AG04449 (cell line): ENCODE measurements at regions not wholly inside any gene's neighbourhood (a gene's known extent, or its start where the extent isn't known, plus 50 kb on each side); places are given as distances from the start of the nearest gene placed in this dataset.

ENCODE experiments used
- CTCF ChIA-PET: fragments of 350-600 bp; formaldehyde crosslinking; extraction: SDS; loops from one replicate; lab custom pipeline; 2021; ENCODE audit warnings: antibody characterized with exemption; lab: Yijun Ruan, JAX
- POLR2A ChIA-PET: fragments of 400-600, 350-600 bp; formaldehyde crosslinking; extraction: SDS; loops from one replicate; lab custom pipeline; 2020; ENCODE audit warnings: antibody characterized with exemption, inconsistent platforms; lab: Yijun Ruan, JAX
- DNase-seq: peaks from one replicate; pipeline ENCODE4 v3.0.0-alpha.2; 2010; ENCODE audit warnings: low read depth, low spot score
- H3K4me3 ChIP-seq: 2 replicates; pipeline ENCODE4 v1.5.1; 2011; ENCODE audit warnings: low read depth, mild to moderate bottlenecking, control low read depth, low read length
- CTCF ChIP-seq: IDR thresholded peaks from one replicate; pipeline ENCODE4 v1.5.1; 2011; ENCODE audit warnings: mild to moderate bottlenecking, moderate library complexity, low read length, control low read depth, inconsistent platforms; ENCODE audit not compliant: insufficient read depth; ENCODE audit errors: missing control alignments

GRCh38 chr10:78955206-78955605 is 113.6 kb upstream of the ZMIZ1 start:
- ChIA-PET POLR2A (no interaction called here), CTCF (interaction anchor here (1.0 to 1.4 kb wide), 3 partner anchors 9 to 908 kb away, joined by 3 to 5 read pairs (median 3); no protein-coding TSS in a partner anchor)
- H3K4me3 ChIP-seq: no peak overlapping the region
- TF ChIP-seq CTCF: no peak
- no peak for DNase-seq

- no peak for DNase-seq
- POLR2A ChIA-PET: no interaction called here
- H3K4me3 ChIP-seq: no peak overlapping the region
- no peak for TF ChIP-seq CTCF
- CTCF ChIA-PET: interaction anchor here (1.2 to 1.6 kb wide), 3 partner anchors 11 to 239 kb away, joined by 3 to 5 read pairs (median 4); no protein-coding TSS in a partner anchor
These were observed 112.4 kb upstream of the ZMIZ1 start for GRCh38 chr10:78956391-78956790.

- TF ChIP-seq CTCF: no peak
- ChIA-PET POLR2A (no interaction called here), CTCF (interaction anchor here (0.5 to 1.6 kb wide), 3 partner anchors 12 to 753 kb away, joined by 3 to 5 read pairs (median 3); no protein-coding TSS in a partner anchor)
- no peak for DNase-seq
- H3K4me3 ChIP-seq: no peak overlapping the region
These were observed 111.2 kb upstream of the ZMIZ1 start for GRCh38 chr10:78957471-78958039.

- ChIA-PET POLR2A (no interaction called here), CTCF (no interaction called here)
- DNase-seq: no peak
- TF ChIP-seq CTCF: no peak
- H3K4me3 ChIP-seq: no peak overlapping the region
These were observed 109.4 kb upstream of the ZMIZ1 start for GRCh38 chr10:78959217-78959923.

GRCh38 chr10:78959924-78960285 is 108.9 kb upstream of the ZMIZ1 start:
- no peak for DNase-seq
- TF ChIP-seq CTCF: no peak
- CTCF ChIA-PET: interaction anchor here (0.7 to 2.1 kb wide), 2 partner anchors 15 to 912 kb away, joined by 3 to 7 read pairs; no protein-coding TSS in a partner anchor
- POLR2A ChIA-PET: no interaction called here
- no peak overlapping the region for H3K4me3 ChIP-seq

GRCh38 chr10:78960316-78960800 is 108.4 kb upstream of the ZMIZ1 start:
- TF ChIP-seq CTCF: no peak
- ChIA-PET POLR2A (no interaction called here), CTCF (interaction anchor here (0.7 to 2.1 kb wide), 3 partner anchors 8 to 913 kb away, joined by 3 to 7 read pairs (median 3); no protein-coding TSS in a partner anchor)
- DNase-seq: no peak
- H3K4me3 ChIP-seq: no peak overlapping the region
